H1 (cell line): ENCODE measurements at regions not wholly inside any gene's neighbourhood (a gene's known extent, or its start where the extent isn't known, plus 50 kb on each side); places are given as distances from the start of the nearest gene placed in this dataset.

Source experiments
- CTCF ChIA-PET: fragments of 300-600 bp; sonication (Branson Sonifier 250); formaldehyde crosslinking; loops from one replicate; lab custom pipeline; 2021; ENCODE audit not compliant: partially characterized antibody; lab: Charles Lee
- POLR2A ChIA-PET: fragments of 300-600 bp; sonication (Branson Sonifier 250); formaldehyde crosslinking; loops from one replicate; lab custom pipeline; 2021; ENCODE audit warnings: inconsistent platforms; ENCODE audit not compliant: partially characterized antibody; lab: Charles Lee
- DNase-seq, 2 experiments: peaks; one replicate each; pipeline versions ENCODE4 v3.0.0 to v3.0.0-alpha.2; 2010 to 2022; ENCODE audit warnings: low spot score in 2 of 2, low read depth in 1 of 2, mixed read lengths in 1 of 2
- FAIRE-seq: peaks from 2 replicates; lab custom pipeline; 2011; peaks lifted over from hg19 to GRCh38; lab: Jason Lieb, UNC
- H2AFZ ChIP-seq: 2 replicates; pipeline ENCODE4 v1.8.1; 2012; ENCODE audit warnings: low read length, inconsistent platforms
- H2AK5ac ChIP-seq: 2 replicates; pipeline ENCODE4 v1.6.1; 2013; ENCODE audit warnings: low read depth, low read length
- H2BK120ac ChIP-seq: replicated peaks from 2 replicates; pipeline ENCODE3; 2013; ENCODE audit warnings: low read depth, low read length, inconsistent platforms
- H2BK12ac ChIP-seq: 2 replicates; pipeline ENCODE4 v1.6.1; 2013; ENCODE audit warnings: low read depth, low read length
- H2BK15ac ChIP-seq: 2 replicates; pipeline ENCODE4 v1.6.1; 2013; ENCODE audit warnings: low read length
- H2BK20ac ChIP-seq: 2 replicates; pipeline ENCODE4 v1.6.1; 2013; ENCODE audit warnings: low read length
- H2BK5ac ChIP-seq: 2 replicates; pipeline ENCODE4 v1.6.1; 2013; ENCODE audit warnings: low read depth, low read length
- H3K14ac ChIP-seq: 2 replicates; pipeline ENCODE4 v1.6.1; 2013; ENCODE audit warnings: inconsistent platforms; ENCODE audit not compliant: insufficient read length
- H3K18ac ChIP-seq: 2 replicates; pipeline ENCODE4 v1.6.1; 2013; ENCODE audit warnings: low read length; ENCODE audit errors: extremely low read depth
- H3K23ac ChIP-seq: 2 replicates; pipeline ENCODE4 v1.6.1; 2013; ENCODE audit warnings: inconsistent platforms; ENCODE audit not compliant: insufficient read length
- H3K23me2 ChIP-seq: 2 replicates; pipeline ENCODE4 v1.6.1; 2013; ENCODE audit warnings: low read depth, low read length
- H3K27ac ChIP-seq: 2 replicates; pipeline ENCODE4 v1.6.1; 2011; ENCODE audit warnings: low read depth, low read length, inconsistent platforms
- H3K27me3 ChIP-seq, 4 experiments: replicated peaks in 1 of 4; 1 replicate in 1 of 4; 2 replicates in 3 of 4; pipeline versions ENCODE4 v1.6.1 to v1.8.1; 2011 to 2013; ENCODE audit warnings: low read length in 3 of 4, mild to moderate bottlenecking in 3 of 4, inconsistent platforms in 2 of 4, mixed read lengths in 2 of 4, moderate library complexity in 1 of 4; ENCODE audit not compliant: control insufficient read depth in 3 of 4, insufficient read depth in 3 of 4; ENCODE audit errors: extremely low read depth in 1 of 4
- H3K36me3 ChIP-seq, 4 experiments: 2 replicates each; pipeline versions ENCODE4 v1.6.1 to v1.8.1; 2011 to 2013; ENCODE audit warnings: mild to moderate bottlenecking in 4 of 4, low read length in 3 of 4, moderate library complexity in 2 of 4, control low read depth in 1 of 4, inconsistent platforms in 1 of 4; ENCODE audit not compliant: insufficient read depth in 4 of 4, control insufficient read depth in 2 of 4
- H3K4ac ChIP-seq: replicated peaks from 2 replicates; pipeline ENCODE3; 2013; ENCODE audit warnings: low read length, low read depth, mixed read lengths, inconsistent platforms; ENCODE audit not compliant: insufficient read length
- H3K4me1 ChIP-seq, 4 experiments: replicated peaks in 1 of 4; 1 replicate in 1 of 4; 2 replicates in 3 of 4; pipeline versions ENCODE4 v1.6.1 to v1.8.1; 2011 to 2013; ENCODE audit warnings: low read length in 3 of 4, inconsistent platforms in 2 of 4, mixed read lengths in 1 of 4; ENCODE audit not compliant: insufficient read depth in 4 of 4, control insufficient read depth in 3 of 4
- H3K4me2 ChIP-seq, 2 experiments: 2 replicates each; pipeline versions ENCODE4 v1.6.1 to v1.8.1; 2011 to 2013; ENCODE audit warnings: low read depth in 2 of 2, low read length in 2 of 2, control low read depth in 1 of 2, inconsistent platforms in 1 of 2, mild to moderate bottlenecking in 1 of 2; ENCODE audit not compliant: insufficient read depth in 1 of 2
- H3K4me3 ChIP-seq, 4 experiments: fragments of 200-600, 300-600 bp in 1 of 4; sonication (generic), shearing (Covaris generic), sonication (Bioruptor Twin) in 1 of 4; 2 replicates each; pipeline versions ENCODE4 v1.5.1 to v1.8.1; 2011 to 2016; ENCODE audit warnings: low read length in 4 of 4, low read depth in 3 of 4, control low read depth in 2 of 4, inconsistent platforms in 2 of 4, mild to moderate bottlenecking in 2 of 4, mixed read lengths in 1 of 4, moderate library complexity in 1 of 4; ENCODE audit not compliant: insufficient read depth in 2 of 4; ENCODE audit errors: extremely low read depth in 1 of 4
- H3K56ac ChIP-seq: replicated peaks from 2 replicates; pipeline ENCODE3; 2013; ENCODE audit warnings: low read depth, mild to moderate bottlenecking, mixed read lengths, low read length, inconsistent platforms; ENCODE audit not compliant: insufficient read length
- H3K79me1 ChIP-seq: 2 replicates; pipeline ENCODE4 v1.6.1; 2013; ENCODE audit warnings: low read depth, low read length, control low read depth
- H3K79me2 ChIP-seq, 2 experiments: 2 replicates each; pipeline versions ENCODE4 v1.6.1 to v1.8.1; 2012 to 2013; ENCODE audit warnings: low read length in 2 of 2, mild to moderate bottlenecking in 2 of 2, inconsistent platforms in 1 of 2; ENCODE audit not compliant: insufficient read depth in 2 of 2, control insufficient read depth in 1 of 2
- H3K9ac ChIP-seq, 4 experiments: replicated peaks in 1 of 4; 1 replicate in 1 of 4; 2 replicates in 3 of 4; pipeline versions ENCODE4 v1.6.1 to v1.8.1; 2011 to 2013; ENCODE audit warnings: low read depth in 3 of 4, low read length in 3 of 4, control low read depth in 2 of 4, mild to moderate bottlenecking in 2 of 4, moderate library complexity in 2 of 4, inconsistent platforms in 1 of 4; ENCODE audit errors: extremely low read depth in 1 of 4
- H3K9me3 ChIP-seq, 2 experiments: 2 replicates each; pipeline versions ENCODE4 v1.6.1 to v1.8.1; 2012 to 2013; ENCODE audit warnings: mild to moderate bottlenecking in 2 of 2, moderate library complexity in 2 of 2, control low read depth in 1 of 2, inconsistent platforms in 1 of 2, low read depth in 1 of 2, low read length in 1 of 2, mixed read lengths in 1 of 2; ENCODE audit not compliant: insufficient read depth in 2 of 2
- H4K20me1 ChIP-seq, 2 experiments: replicated peaks in 1 of 2; 2 replicates each; pipeline versions ENCODE3 to v1.8.1; 2011 to 2013; ENCODE audit warnings: inconsistent platforms in 2 of 2, low read length in 2 of 2, mild to moderate bottlenecking in 1 of 2; ENCODE audit not compliant: insufficient read depth in 2 of 2, control insufficient read depth in 1 of 2
- H4K5ac ChIP-seq: 2 replicates; pipeline ENCODE4 v1.6.1; 2013; ENCODE audit warnings: low read length, low read depth, mixed read lengths, inconsistent platforms; ENCODE audit not compliant: insufficient read length
- H4K8ac ChIP-seq: 2 replicates; pipeline ENCODE4 v1.8.0; 2013; ENCODE audit warnings: mild to moderate bottlenecking, moderate library complexity, low read length, inconsistent platforms; ENCODE audit not compliant: insufficient read depth; ENCODE audit errors: extremely low read depth
- H4K91ac ChIP-seq: replicated peaks from 2 replicates; pipeline ENCODE3; 2013; ENCODE audit warnings: low read length, mixed read lengths, inconsistent platforms; ENCODE audit not compliant: insufficient read length
- CHD2 ChIP-seq: IDR thresholded peaks from 2 replicates; pipeline ENCODE4 v1.6.1; 2012; ENCODE audit warnings: low read length, improper control_type of control experiment
- HDAC2 ChIP-seq, 2 experiments: fragments of 300-600 bp in 1 of 2; sonication (generic) in 1 of 2; IDR thresholded peaks; 2 replicates each; pipeline ENCODE4 v1.6.1; 2011 to 2012; ENCODE audit warnings: low read depth in 2 of 2, low read length in 2 of 2, mild to moderate bottlenecking in 2 of 2, moderate library complexity in 2 of 2, borderline replicate concordance in 1 of 2, inconsistent platforms in 1 of 2
- NANOG ChIP-seq: IDR thresholded peaks from 2 replicates; pipeline ENCODE4 v1.6.1; 2011; ENCODE audit warnings: low read length, low read depth, mild to moderate bottlenecking, inconsistent platforms; ENCODE audit not compliant: insufficient read depth, poor library complexity, severe bottlenecking
- POLR2A ChIP-seq, 2 experiments: IDR thresholded peaks; 1 replicate in 1 of 2; 2 replicates in 1 of 2; pipeline ENCODE4 v1.6.1; 2011; ENCODE audit warnings: low read depth in 2 of 2, low read length in 2 of 2, mild to moderate bottlenecking in 2 of 2; ENCODE audit errors: control extremely low read depth in 1 of 2
- POU5F1 ChIP-seq: IDR thresholded peaks from 2 replicates; pipeline ENCODE4 v1.6.1; 2011; ENCODE audit warnings: low read depth, mild to moderate bottlenecking, low read length, moderate library complexity
- SP1 ChIP-seq: IDR thresholded peaks from 2 replicates; pipeline ENCODE4 v1.6.1; 2011; ENCODE audit warnings: low read depth, low read length
- SP2 ChIP-seq: IDR thresholded peaks from 2 replicates; pipeline ENCODE4 v1.6.1; 2012; ENCODE audit warnings: mild to moderate bottlenecking, low read length, inconsistent platforms
- TAF7 ChIP-seq: optimal IDR thresholded peaks from 2 replicates; pipeline ENCODE3; 2011; ENCODE audit warnings: low read depth, mild to moderate bottlenecking, inconsistent platforms, low read length, moderate library complexity, borderline replicate concordance
- ZNF274 ChIP-seq: IDR thresholded peaks from 2 replicates; pipeline ENCODE4 v1.7.0; 2012; ENCODE audit warnings: low read length, borderline replicate concordance; ENCODE audit errors: extremely low read depth
- WGBS, 2 experiments: shearing (Covaris generic) in 1 of 2; methylation state at CpG; one replicate each; pipeline versions ENCODE4 v1.1.6 to v1.1.7; 2013 to 2015; ENCODE audit warnings: low lambda C conversion rate in 2 of 2, mixed read lengths in 2 of 2, inconsistent platforms in 1 of 2, low coverage in 1 of 2, missing lambda C conversion rate in 1 of 2; ENCODE audit not compliant: insufficient replicate concordance in 2 of 2, insufficient coverage in 1 of 2, insufficient read length in 1 of 2; ENCODE audit errors: extremely low coverage in 1 of 2, missing lambda C conversion rate in 1 of 2; 5-methylcytosine and 5-hydroxymethylcytosine counted together
- TF ChIP-seq, protein P1 (sequence below): IDR thresholded peaks from 2 replicates; pipeline ENCODE4 v1.6.1; 2012; ENCODE audit warnings: inconsistent platforms

DNA sequence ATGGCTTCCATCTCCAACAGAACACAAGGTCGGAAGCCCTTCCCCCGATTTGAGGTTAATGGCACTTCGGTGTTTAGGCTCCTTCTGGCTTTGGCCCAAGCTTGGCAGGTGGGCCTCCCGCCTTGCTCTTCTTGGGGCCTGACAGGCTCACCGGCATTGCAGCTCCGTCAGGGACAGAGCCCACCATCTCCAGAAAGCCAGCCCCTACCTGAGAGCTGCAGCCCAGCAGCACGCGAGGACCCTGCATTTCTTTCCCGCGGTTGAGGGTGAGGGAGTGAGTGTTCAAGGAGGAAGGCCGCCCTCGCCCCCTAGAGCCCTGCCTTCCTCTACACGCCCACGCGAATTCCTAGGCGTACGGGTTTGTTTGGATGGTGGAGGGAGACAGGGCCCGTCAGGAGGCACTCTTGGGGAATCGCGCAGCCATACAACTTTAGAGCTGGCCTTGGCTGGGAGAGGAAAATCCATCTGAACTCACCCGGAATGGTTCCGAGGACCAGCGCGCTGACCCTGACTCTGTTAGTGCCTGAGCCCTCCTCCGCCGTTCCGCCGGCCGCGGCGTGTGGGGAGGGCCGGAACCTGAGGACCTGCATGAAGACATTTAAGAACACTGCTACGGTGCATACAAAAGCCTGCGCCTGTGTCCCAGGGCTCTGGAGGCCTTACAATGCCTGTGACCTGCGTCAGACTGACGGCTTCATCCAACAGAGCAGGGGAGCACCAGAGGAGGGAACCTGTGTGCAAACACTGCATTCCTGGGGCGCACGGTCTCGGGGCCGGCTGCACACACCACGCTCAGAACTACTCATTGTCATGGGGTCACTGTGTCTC lies 73.8 kb downstream of the MRPL36 start:
- Histone ChIP-seq H4K20me1 (no peaks in the 10 kb centered on the region), H2BK5ac (0 out of 2 replicates have a peak overlapping the region, but pooled peaks have one; percentile 44), H3K14ac (no peak overlapping the region), H2BK120ac (no peak overlapping the region), H3K36me3 (no peaks in the 10 kb centered on the region), H2BK15ac (0 out of 2 replicates have a peak overlapping the region, but pooled peaks have one; percentile 92), H3K56ac (no peak overlapping the region), H3K27me3 (peaks cover 0 to 9% (median 3%) of the 10 kb centered on the region in 4 experiments; a peak in 2 of 7 replicates), H2BK20ac (no peak overlapping the region; the same call in 1 of the 2 replicates), H3K79me2 (no peaks in the 10 kb centered on the region), H3K27ac (no peak overlapping the region), H2AFZ (peak overlapping the region; percentile 16; the same call in 1 of the 2 replicates), H2AK5ac (no peak overlapping the region), H3K79me1 (no peaks in the 10 kb centered on the region), H3K9ac (no peak overlapping the region), H2BK12ac (peak overlapping the region; percentile 87), H3K18ac (peak overlapping the region; percentile 87), H3K4ac (no peak overlapping the region), H3K23me2 (peaks cover 2% of the 10 kb centered on the region; the same call in 1 of the 2 replicates), H3K23ac (no peak overlapping the region), H4K8ac (peak overlapping the region; percentile 69; the same call in 1 of the 2 replicates), H3K4me1 (peaks cover 0 to 17% (median 14%) of the 10 kb centered on the region in 4 experiments; a peak in 6 of 7 replicates), H4K5ac (no peak overlapping the region), H4K91ac (peak overlapping the region; percentile 37), H3K4me2 (peak overlapping the region; percentile 65 to 75), H3K9me3 (no peaks in the 10 kb centered on the region), H3K4me3 (peak overlapping the region; percentile 27 to 53 (median 36); a peak in 7 of 8 replicates)
- POLR2A ChIA-PET, result interaction anchor here (0.6 kb wide), 1 partner anchor 20 kb away, joined by 3 read pairs; no protein-coding TSS in a partner anchor
- peak in 1 of 2 experiments; percentile 61 for DNase-seq
- FAIRE-seq, result no peak
- 67% methylated on average over 41 of the region's 41 CpGs; no CpG with 5 or more reads in 1 of the 2 experiments for WGBS, 2 experiments
- CTCF ChIA-PET, result interaction anchor here (0.7 to 3.7 kb wide), 5 partner anchors 11 to 57 kb away, joined by 3 to 32 read pairs (median 4); no protein-coding TSS in a partner anchor
- TF ChIP-seq HDAC2 (IDR thresholded peaks at IDR 0.05; ENCODE audit: borderline replicate concordance in 1 of 2, low read depth in 2 of 2, low read length in 2 of 2) (0 out of 4 replicates have a peak, but pooled peaks of 1 of the 2 experiments have one; percentile 24), CHD2 (no peak), POU5F1 (no peak), SP2 (no peak), ZNF274 (no peak), SP1 (no peak), NANOG (no peak), POLR2A (IDR thresholded peaks at IDR 0.05; ENCODE audit: control extremely low read depth in 1 of 2, low read depth in 2 of 2, low read length in 2 of 2) (no peak), TAF7 (no peak)
- TF ChIP-seq, protein P1, sequence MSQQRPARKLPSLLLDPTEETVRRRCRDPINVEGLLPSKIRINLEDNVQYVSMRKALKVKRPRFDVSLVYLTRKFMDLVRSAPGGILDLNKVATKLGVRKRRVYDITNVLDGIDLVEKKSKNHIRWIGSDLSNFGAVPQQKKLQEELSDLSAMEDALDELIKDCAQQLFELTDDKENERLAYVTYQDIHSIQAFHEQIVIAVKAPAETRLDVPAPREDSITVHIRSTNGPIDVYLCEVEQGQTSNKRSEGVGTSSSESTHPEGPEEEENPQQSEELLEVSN, result peak; percentile 92
